ENCODE measurements at regions not wholly inside any gene's neighbourhood (a gene's known extent, or its start where the extent isn't known, plus 50 kb on each side); places are given as distances from the start of the nearest gene placed in this dataset.

DNA sequence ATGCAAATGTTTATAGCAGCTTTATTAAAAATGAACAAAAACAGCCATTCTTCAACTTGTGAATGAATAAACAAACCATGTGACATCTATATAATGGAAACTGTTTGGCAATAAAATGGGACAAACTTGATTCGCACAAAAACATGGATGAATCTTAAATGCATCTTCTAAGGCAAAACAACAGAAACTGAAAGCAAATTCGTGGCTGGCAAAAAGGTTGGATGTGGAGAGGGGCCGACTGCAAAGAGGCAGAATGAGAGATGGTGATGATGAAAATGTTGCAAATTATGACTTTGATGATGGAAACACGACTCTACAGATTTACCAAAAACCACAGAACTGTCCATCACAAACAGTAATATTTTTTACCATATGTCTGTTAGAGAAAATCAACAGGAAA lies 327.0 kb upstream of the NR5A2 start:
- Histone ChIP-seq H2AK5ac (ENCODE audit: low read depth, low read length) (no peak overlapping the region), H3K4me1 (ENCODE audit: control insufficient read depth in 2 of 2, insufficient read depth in 1 of 2, low read depth in 1 of 2, low read length in 2 of 2) (no peaks in the 10 kb centered on the region), H2BK15ac (ENCODE audit: low read length) (no peak overlapping the region), H3K4me2 (ENCODE audit: insufficient read depth, low read length, poor library complexity, severe bottlenecking) (no peak overlapping the region), H3K18ac (ENCODE audit: low read length) (no peak overlapping the region), H3K27me3 (ENCODE audit: control insufficient read depth in 3 of 3, insufficient read depth in 3 of 3, low read depth in 1 of 3, low read length in 3 of 3) (no peaks in the 10 kb centered on the region), H3K4me3 (ENCODE audit: low read length in 2 of 2) (no peak overlapping the region), H4K91ac (ENCODE audit: low read depth, low read length, poor library complexity) (no peak overlapping the region), H3K27ac (replicated peaks; ENCODE audit: low read length) (no peak overlapping the region), H3K23ac (ENCODE audit: low read depth, low read length, poor library complexity) (no peak overlapping the region), H4K8ac (ENCODE audit: low read depth, low read length) (no peak overlapping the region), H3K36me3 (replicated peaks in 1 of 2; ENCODE audit: control insufficient read depth in 2 of 2, insufficient read depth in 2 of 2, low read length in 2 of 2) (no peaks in the 10 kb centered on the region), H3K9me3 (replicated peaks in 1 of 2; ENCODE audit: control insufficient read depth in 2 of 2, insufficient read depth in 1 of 2, low read depth in 1 of 2, low read length in 2 of 2) (no peaks in the 10 kb centered on the region), H2BK120ac (ENCODE audit: low read depth, low read length) (no peak overlapping the region), H3K79me1 (ENCODE audit: low read depth, low read length) (no peaks in the 10 kb centered on the region), H2BK12ac (ENCODE audit: low read length) (no peak overlapping the region), H2BK5ac (ENCODE audit: low read length) (no peak overlapping the region), H2AFZ (ENCODE audit: low read length) (no peak overlapping the region), H3K14ac (ENCODE audit: low read length) (no peak overlapping the region), H3K9ac (ENCODE audit: low read depth, low read length, poor library complexity) (no peak overlapping the region), H3K4ac (ENCODE audit: low read length) (no peak overlapping the region)
- WGBS, 2 donors (ENCODE audit: extremely low coverage in 2 of 2, insufficient read length in 2 of 2, insufficient replicate concordance in 1 of 2): no CpG with 5 or more reads among the region's 4 CpGs
- no peak for DNase-seq (ENCODE audit: low spot score)

DNA sequence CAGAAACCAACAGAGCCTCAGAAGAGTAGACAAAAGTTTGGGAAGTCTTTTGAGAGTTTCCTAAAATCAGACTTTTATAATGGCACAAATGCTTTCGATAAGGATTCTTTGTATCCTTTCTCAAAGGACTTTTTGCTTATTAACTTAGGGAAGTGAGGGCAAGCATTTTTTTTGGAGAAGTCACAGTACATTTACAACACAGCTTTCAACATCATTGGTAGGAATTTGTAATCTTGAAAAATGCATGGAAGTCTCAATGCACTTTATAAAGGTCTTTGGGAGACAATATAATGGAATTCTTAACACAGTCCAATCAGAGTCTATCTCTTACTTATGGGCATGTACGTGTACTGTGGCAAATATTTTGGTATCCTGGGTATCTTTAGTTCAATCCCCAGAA lies 325.8 kb upstream of the NR5A2 start:
- H3K4me2 ChIP-seq (ENCODE audit: insufficient read depth, low read length, poor library complexity, severe bottlenecking): no peak overlapping the region
- no CpG with 5 or more reads among the region's 2 CpGs for WGBS, 2 donors (ENCODE audit: extremely low coverage in 2 of 2, insufficient read length in 2 of 2, insufficient replicate concordance in 1 of 2)
- no peaks in the 10 kb centered on the region for H3K9me3 ChIP-seq (replicated peaks in 1 of 2; ENCODE audit: control insufficient read depth in 2 of 2, insufficient read depth in 1 of 2, low read depth in 1 of 2, low read length in 2 of 2)
- no peak overlapping the region for H2AFZ ChIP-seq (ENCODE audit: low read length)
- no peak overlapping the region for H3K9ac ChIP-seq (ENCODE audit: low read depth, low read length, poor library complexity)
- H2BK12ac ChIP-seq (ENCODE audit: low read length): no peak overlapping the region
- no peak overlapping the region for H4K91ac ChIP-seq (ENCODE audit: low read depth, low read length, poor library complexity)
- no peaks in the 10 kb centered on the region for H3K36me3 ChIP-seq (replicated peaks in 1 of 2; ENCODE audit: control insufficient read depth in 2 of 2, insufficient read depth in 2 of 2, low read length in 2 of 2)
- H3K14ac ChIP-seq (ENCODE audit: low read length): no peak overlapping the region
- no peak overlapping the region for H3K4ac ChIP-seq (ENCODE audit: low read length)
- H4K8ac ChIP-seq (ENCODE audit: low read depth, low read length): no peak overlapping the region
- H2BK15ac ChIP-seq (ENCODE audit: low read length): no peak overlapping the region
- H3K79me1 ChIP-seq (ENCODE audit: low read depth, low read length): no peaks in the 10 kb centered on the region
- no peaks in the 10 kb centered on the region for H3K27me3 ChIP-seq (ENCODE audit: control insufficient read depth in 3 of 3, insufficient read depth in 3 of 3, low read depth in 1 of 3, low read length in 3 of 3)
- no peak overlapping the region for H3K4me3 ChIP-seq (ENCODE audit: low read length in 2 of 2)
- no peaks in the 10 kb centered on the region for H3K4me1 ChIP-seq (ENCODE audit: control insufficient read depth in 2 of 2, insufficient read depth in 1 of 2, low read depth in 1 of 2, low read length in 2 of 2)
- no peak overlapping the region for H3K18ac ChIP-seq (ENCODE audit: low read length)
- DNase-seq (ENCODE audit: low spot score): no peak
- H2BK120ac ChIP-seq (ENCODE audit: low read depth, low read length): no peak overlapping the region
- no peak overlapping the region for H2AK5ac ChIP-seq (ENCODE audit: low read depth, low read length)
- H3K27ac ChIP-seq (replicated peaks; ENCODE audit: low read length): no peak overlapping the region
- no peak overlapping the region for H3K23ac ChIP-seq (ENCODE audit: low read depth, low read length, poor library complexity)
- H2BK5ac ChIP-seq (ENCODE audit: low read length): no peak overlapping the region

DNA sequence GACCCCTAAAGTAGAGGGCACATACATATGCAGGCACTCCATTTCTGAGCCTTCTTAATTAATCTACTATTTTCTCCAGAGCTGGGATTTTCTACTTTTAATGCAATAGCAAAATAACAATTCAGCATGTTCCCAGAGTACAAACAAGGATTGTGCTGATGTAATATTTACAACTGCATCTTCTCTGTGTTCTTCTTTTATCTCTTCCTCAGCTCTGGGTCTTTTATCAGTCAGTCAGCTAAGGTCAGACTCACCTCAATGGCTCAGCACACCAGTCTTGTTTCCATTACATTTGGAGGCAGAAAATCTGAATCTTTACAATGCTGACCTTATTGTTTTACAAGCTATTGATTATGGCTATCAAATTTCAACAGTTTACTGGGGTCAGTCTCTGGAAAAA lies 323.3 kb upstream of the NR5A2 start:
- DNase-seq (ENCODE audit: low spot score): no peak
- Histone ChIP-seq H3K9ac (ENCODE audit: low read depth, low read length, poor library complexity) (no peak overlapping the region), H3K23ac (ENCODE audit: low read depth, low read length, poor library complexity) (no peak overlapping the region), H3K79me1 (ENCODE audit: low read depth, low read length) (no peaks in the 10 kb centered on the region), H2AK5ac (ENCODE audit: low read depth, low read length) (no peak overlapping the region), H3K14ac (ENCODE audit: low read length) (no peak overlapping the region), H3K4ac (ENCODE audit: low read length) (no peak overlapping the region), H2BK120ac (ENCODE audit: low read depth, low read length) (no peak overlapping the region), H2BK12ac (ENCODE audit: low read length) (no peak overlapping the region), H4K91ac (ENCODE audit: low read depth, low read length, poor library complexity) (no peak overlapping the region), H2AFZ (ENCODE audit: low read length) (no peak overlapping the region), H3K4me2 (ENCODE audit: insufficient read depth, low read length, poor library complexity, severe bottlenecking) (no peak overlapping the region), H4K8ac (ENCODE audit: low read depth, low read length) (no peak overlapping the region), H2BK15ac (ENCODE audit: low read length) (no peak overlapping the region), H3K18ac (ENCODE audit: low read length) (no peak overlapping the region), H3K27me3 (ENCODE audit: control insufficient read depth in 3 of 3, insufficient read depth in 3 of 3, low read depth in 1 of 3, low read length in 3 of 3) (no peaks in the 10 kb centered on the region), H3K36me3 (replicated peaks in 1 of 2; ENCODE audit: control insufficient read depth in 2 of 2, insufficient read depth in 2 of 2, low read length in 2 of 2) (no peaks in the 10 kb centered on the region), H2BK5ac (ENCODE audit: low read length) (no peak overlapping the region), H3K27ac (replicated peaks; ENCODE audit: low read length) (no peak overlapping the region), H3K4me1 (ENCODE audit: control insufficient read depth in 2 of 2, insufficient read depth in 1 of 2, low read depth in 1 of 2, low read length in 2 of 2) (no peaks in the 10 kb centered on the region), H3K9me3 (replicated peaks in 1 of 2; ENCODE audit: control insufficient read depth in 2 of 2, insufficient read depth in 1 of 2, low read depth in 1 of 2, low read length in 2 of 2) (no peaks in the 10 kb centered on the region), H3K4me3 (ENCODE audit: low read length in 2 of 2) (no peak overlapping the region)

DNA sequence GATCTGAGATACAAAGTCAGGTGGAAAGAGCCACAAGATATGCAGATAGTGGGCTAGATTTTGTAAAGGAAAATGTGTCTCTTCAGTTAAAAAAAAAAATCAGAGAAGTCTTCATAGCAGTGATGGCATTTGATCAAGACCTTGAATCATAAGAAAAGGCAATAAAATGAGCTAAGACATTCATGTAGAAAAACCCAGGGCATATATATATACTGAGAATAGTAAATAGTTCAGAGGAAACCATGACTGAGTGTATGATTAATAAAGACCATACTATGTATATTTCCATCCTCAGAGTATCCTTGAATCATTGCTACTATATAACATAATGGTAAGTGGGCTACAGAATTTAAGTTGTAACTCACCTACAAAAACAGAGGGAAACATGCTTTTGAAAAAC lies 321.7 kb upstream of the NR5A2 start:
- H2BK12ac ChIP-seq (ENCODE audit: low read length): no peak overlapping the region
- no peak overlapping the region for H3K27ac ChIP-seq (replicated peaks; ENCODE audit: low read length)
- no peaks in the 10 kb centered on the region for H3K36me3 ChIP-seq (replicated peaks in 1 of 2; ENCODE audit: control insufficient read depth in 2 of 2, insufficient read depth in 2 of 2, low read length in 2 of 2)
- H3K18ac ChIP-seq (ENCODE audit: low read length): no peak overlapping the region
- no peak overlapping the region for H3K4ac ChIP-seq (ENCODE audit: low read length)
- no peak overlapping the region for H2AFZ ChIP-seq (ENCODE audit: low read length)
- no peak overlapping the region for H3K4me2 ChIP-seq (ENCODE audit: insufficient read depth, low read length, poor library complexity, severe bottlenecking)
- no peak overlapping the region for H4K91ac ChIP-seq (ENCODE audit: low read depth, low read length, poor library complexity)
- H3K4me3 ChIP-seq (ENCODE audit: low read length in 2 of 2): no peak overlapping the region
- no peak overlapping the region for H2BK120ac ChIP-seq (ENCODE audit: low read depth, low read length)
- no peak overlapping the region for H3K23ac ChIP-seq (ENCODE audit: low read depth, low read length, poor library complexity)
- no peaks in the 10 kb centered on the region for H3K27me3 ChIP-seq (ENCODE audit: control insufficient read depth in 3 of 3, insufficient read depth in 3 of 3, low read depth in 1 of 3, low read length in 3 of 3)
- H3K14ac ChIP-seq (ENCODE audit: low read length): no peak overlapping the region
- H3K9ac ChIP-seq (ENCODE audit: low read depth, low read length, poor library complexity): no peak overlapping the region
- peaks cover 2 to 4% of the 10 kb centered on the region in 2 donors for H3K9me3 ChIP-seq (replicated peaks in 1 of 2; ENCODE audit: control insufficient read depth in 2 of 2, insufficient read depth in 1 of 2, low read depth in 1 of 2, low read length in 2 of 2)
- DNase-seq (ENCODE audit: low spot score): no peak
- no peaks in the 10 kb centered on the region for H3K79me1 ChIP-seq (ENCODE audit: low read depth, low read length)
- no peaks in the 10 kb centered on the region for H3K4me1 ChIP-seq (ENCODE audit: control insufficient read depth in 2 of 2, insufficient read depth in 1 of 2, low read depth in 1 of 2, low read length in 2 of 2)
- H4K8ac ChIP-seq (ENCODE audit: low read depth, low read length): no peak overlapping the region
- no peak overlapping the region for H2BK5ac ChIP-seq (ENCODE audit: low read length)
- H2BK15ac ChIP-seq (ENCODE audit: low read length): no peak overlapping the region
- no peak overlapping the region for H2AK5ac ChIP-seq (ENCODE audit: low read depth, low read length)
